HG03378 (cell line): ENCODE measurements at regions not wholly inside any gene's neighbourhood (a gene's known extent, or its start where the extent isn't known, plus 50 kb on each side); places are given as distances from the start of the nearest gene placed in this dataset.
A peak's percentile ranks its signal among the peaks of the same experiment; 100 is the strongest.
"Not testable (repeated sequence)": the region's sequence is repeated elsewhere in the genome, so short reads cannot be mapped to it uniquely, and the experiment has no call there.

Experiments
- ATAC-seq: cut with Tn5 transposase; IDR thresholded peaks from one replicate; pipeline ENCODE4 v1.9.1; 2021; ENCODE audit warnings: mild to moderate bottlenecking, moderate library complexity; ENCODE audit not compliant: unreplicated experiment

- no peak for ATAC-seq
Observed at GRCh38 chr10:35835545-35835944, 193.4 kb upstream of the FZD8 start.

DNA sequence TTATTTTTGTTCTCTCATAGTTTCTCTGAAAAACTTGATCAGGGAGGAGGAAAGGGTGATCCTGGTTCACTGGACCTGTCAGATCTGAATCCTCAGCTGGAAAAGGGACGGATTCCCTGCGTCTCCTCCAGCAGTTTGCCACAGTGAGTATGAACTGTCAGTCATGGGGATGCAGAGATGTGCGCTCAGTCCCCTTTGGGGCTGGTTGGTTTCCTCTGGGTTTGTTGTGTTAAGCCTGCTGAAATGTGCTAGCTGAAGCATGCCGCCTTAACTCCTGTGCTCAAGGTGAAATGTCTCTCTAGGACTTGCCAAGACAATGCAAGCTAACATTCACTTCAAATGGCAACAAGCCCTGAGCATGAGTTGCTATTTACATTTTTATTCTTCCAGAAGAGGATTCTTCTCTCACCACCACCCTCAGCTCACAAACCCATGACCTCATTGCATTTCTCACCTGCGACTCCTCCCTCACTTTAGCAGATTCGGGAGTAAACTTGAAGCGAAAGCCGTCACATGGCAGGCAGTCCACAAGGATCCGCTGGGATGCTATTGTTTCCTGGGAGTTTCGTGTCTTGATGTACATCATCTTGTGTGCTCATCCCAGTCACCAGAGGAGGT lies 192.9 kb upstream of the FZD8 start:
- no peak for ATAC-seq

DNA sequence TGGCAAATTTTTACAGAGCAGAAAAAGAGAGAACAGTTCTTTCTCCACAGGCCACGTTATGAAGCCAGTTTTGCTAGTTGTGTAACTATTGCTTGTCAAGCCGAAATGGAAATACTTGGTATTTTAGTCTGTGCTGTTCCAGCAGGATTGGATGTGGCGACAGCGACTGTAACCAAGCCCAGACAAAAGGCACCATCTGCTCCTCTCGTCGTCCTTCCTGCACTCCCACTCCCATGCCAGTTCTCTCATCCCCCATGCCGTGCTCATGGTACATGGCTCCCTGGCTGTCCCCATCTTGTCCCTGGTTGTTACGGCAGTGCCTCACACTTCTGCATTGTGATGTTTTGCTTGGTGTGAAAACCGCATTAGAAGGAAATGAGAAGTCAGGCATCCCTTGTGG lies 185.7 kb upstream of the FZD8 start:
- no peak for ATAC-seq

- ATAC-seq: no peak
Observed at GRCh38 chr10:35824704-35825103, 182.6 kb upstream of the FZD8 start.

DNA sequence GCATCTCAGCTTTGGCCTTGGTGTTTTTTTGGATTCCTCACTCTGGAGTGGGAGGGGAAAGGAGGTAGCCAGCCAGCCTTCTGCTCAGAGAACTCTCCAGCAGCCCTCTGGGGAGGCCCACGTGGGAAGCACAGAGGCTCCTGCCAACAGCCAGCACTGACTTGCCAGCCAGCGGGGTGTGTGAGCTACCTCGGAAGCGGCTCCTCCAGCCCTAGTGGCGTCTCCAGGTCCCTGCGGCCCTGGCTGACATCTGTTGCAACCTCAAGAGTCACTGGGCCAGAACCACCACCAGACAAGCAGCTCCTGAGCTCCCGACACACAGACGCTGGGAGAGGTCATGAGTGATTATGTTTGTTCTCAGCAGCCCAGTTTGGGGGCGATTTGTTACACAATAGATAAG lies 180.2 kb upstream of the FZD8 start:
- ATAC-seq: no peak

DNA sequence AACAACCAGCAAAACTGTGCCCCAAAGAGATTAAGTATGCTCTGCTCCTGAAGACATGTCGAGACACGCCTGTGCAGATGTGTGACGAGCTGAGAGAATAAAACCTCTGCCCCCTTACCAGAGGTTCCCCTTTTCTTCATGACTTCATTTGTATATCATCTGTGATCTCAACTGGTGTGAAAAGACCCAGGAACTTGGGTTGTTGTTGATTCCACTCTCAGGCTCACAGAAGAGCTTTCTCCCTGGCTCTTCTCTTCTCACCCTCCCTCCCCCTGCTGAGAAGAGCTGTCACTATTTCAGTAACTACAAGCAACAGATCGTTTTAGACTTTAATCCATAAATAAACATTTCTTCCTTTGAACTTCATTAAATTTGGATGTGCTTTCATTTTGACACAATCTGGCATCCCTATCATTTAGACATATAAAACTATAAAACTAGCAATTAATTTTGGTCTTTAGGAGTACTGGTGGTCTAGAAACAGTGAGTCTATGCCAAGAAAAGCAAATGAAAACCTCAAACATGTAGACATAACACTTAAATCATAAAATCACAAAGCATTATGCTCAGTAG lies 179.3 kb upstream of the FZD8 start:
- ATAC-seq: peak; percentile 90

DNA sequence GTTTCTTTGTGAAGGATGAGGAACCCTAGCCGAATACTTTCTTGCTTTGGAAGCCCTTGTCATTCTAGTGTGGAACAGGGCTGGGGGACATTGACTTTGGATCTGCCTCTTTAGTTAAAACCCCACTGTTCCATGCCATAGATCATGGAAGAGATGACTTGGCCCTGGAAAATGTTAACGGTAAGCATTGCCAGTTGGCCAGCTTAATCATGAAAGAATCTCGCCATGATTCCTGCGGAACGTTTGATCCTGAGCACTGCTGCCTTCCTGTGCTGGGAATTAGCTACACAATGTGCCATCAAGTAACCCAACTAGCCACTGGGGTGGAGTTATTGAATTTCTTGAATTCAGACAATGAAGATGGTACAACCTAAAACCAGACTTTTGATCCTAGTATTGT lies 177.6 kb upstream of the FZD8 start:
- no peak for ATAC-seq

DNA sequence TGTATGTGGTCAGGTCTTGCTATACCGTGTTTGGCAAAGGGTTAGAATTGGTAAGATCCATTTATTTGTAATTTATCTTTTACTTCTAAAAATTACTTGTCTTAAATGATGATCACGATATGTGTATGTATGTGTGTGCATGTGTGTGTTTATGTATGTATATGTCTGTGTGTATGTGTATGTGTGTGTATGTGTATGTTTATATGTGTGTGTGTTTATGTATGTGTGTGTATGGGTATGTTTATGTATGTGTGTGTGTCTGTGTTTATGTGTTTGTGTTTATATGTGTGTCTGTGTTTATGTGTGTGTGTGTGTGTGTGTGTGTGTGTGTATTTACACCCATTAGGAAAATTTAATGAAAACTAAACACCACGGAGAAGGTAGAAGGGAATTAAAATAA lies 176.9 kb upstream of the FZD8 start:
- ATAC-seq: no peak

DNA sequence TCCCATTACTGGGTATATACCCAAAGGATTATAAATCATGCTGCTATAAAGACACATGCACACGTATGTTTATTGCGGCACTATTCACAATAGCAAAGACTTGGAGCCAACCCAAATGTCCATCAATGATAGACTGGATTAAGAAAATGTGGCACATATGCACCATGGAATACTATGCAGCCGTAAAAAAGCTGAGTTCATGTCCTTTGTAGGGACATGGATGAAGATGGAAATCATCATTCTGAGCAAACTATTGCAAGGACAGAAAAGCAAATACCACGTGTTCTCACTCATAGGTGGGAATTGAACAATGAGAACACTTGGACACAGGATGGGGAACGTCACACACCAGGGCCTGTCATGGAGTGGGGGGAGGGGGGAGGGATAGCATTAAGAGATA lies 175.0 kb upstream of the FZD8 start:
- not testable (repeated sequence) for ATAC-seq

- no peak for ATAC-seq
Observed at GRCh38 chr10:35813219-35813618, 171.1 kb upstream of the FZD8 start.

DNA sequence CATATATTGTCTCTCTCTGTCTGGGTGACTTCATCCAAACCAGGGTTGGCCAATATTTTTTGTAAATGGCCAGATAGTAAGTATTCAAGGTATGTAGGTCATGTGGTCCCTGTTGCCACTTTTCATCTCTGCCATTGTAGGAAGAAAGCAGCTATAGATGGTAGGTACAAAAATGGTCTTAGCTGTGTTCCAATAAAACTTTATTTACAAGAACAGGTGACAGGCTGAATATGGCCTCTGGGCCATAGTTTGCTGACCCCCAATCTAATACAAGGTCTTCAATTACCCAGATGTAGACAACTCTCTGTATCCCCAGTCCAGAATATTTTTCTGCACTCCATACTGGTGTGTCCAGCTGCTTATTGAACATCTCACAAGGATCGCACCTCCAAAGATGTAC lies 166.2 kb upstream of the FZD8 start:
- no peak for ATAC-seq

- ATAC-seq: no peak
Observed at GRCh38 chr10:35803046-35803445, 160.9 kb upstream of the FZD8 start.

DNA sequence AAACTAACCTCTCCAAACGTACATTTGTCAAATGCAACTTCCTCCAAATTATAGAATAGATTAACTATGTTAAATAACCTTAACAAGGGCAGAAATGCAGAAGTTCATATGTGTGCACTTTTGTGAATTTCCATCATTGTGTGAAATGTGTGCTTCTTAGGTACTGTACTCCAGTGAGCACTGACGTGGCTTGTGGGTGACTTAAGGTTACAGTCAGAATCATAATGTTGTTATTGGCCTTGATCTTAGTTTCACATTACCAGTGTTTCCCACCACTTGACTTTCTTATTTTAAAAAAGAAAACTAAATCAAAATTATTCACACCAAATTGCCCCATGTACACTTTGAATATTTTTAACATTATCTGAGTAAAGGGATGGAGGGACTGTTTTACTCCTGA lies 155.1 kb upstream of the FZD8 start:
- no peak for ATAC-seq

GRCh38 chr10:35795131-35795824 lies 153.2 kb upstream of the FZD8 start:
- no peak for ATAC-seq

DNA sequence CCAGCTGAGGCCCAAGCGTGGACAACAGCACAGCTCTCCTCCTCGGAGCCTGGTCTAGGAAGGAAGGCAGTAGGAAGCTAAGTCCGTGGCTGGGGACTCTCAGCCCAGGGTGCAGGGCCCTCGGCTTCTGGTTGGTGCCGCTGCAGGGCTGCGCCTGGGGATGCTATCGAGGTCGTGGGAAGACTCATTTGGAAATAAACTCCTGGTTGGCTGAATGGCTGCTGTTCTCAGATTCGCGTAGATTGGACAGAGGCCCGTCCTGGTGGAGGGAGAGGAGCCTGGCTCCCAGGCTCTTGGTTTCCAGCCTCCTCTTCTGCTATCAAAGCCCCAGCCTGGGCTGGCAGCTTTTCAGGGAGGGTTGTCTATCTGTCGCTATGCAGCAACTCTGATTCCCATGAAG lies 152.6 kb upstream of the FZD8 start:
- ATAC-seq: no peak

DNA sequence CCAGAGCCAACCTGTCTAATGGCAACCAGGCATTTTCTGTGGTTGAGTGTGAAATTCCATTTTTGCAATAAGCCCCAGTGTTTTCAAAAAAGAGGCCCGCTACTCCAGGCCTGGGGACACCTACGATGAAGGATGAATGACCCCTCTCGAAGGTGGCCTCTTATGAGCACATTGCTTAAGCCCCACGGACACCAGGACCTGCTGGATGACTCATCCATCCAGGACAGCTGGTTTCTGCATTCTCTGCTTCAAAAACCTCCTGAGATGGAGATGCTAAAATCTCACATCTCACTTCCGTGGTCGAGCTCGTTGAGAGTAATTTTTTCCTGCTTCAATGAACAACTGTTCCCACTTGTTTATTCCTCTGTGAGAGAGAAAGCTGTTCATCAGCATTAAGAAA lies 150.2 kb upstream of the FZD8 start:
- no peak for ATAC-seq

- ATAC-seq: no peak
Observed at GRCh38 chr10:35789996-35790395, 147.9 kb upstream of the FZD8 start.

DNA sequence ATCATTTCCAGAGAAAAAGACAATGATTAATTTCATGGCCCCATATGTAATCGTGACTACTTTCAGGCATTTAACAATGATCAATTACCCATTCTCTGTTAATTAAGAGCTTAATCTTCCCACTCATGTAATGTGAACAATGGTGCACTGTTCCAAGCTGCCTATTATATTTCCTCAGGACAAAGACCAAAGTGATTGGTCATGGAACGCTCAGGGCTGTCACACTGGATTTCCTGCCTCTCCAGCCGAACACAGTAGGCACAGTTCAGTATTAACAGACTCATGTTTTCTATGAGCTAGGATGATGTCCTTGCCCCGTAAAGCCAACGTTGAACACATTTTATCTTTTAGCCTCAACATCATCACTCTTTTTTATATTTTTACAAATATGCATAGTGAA lies 142.7 kb upstream of the FZD8 start:
- ATAC-seq: no peak

DNA sequence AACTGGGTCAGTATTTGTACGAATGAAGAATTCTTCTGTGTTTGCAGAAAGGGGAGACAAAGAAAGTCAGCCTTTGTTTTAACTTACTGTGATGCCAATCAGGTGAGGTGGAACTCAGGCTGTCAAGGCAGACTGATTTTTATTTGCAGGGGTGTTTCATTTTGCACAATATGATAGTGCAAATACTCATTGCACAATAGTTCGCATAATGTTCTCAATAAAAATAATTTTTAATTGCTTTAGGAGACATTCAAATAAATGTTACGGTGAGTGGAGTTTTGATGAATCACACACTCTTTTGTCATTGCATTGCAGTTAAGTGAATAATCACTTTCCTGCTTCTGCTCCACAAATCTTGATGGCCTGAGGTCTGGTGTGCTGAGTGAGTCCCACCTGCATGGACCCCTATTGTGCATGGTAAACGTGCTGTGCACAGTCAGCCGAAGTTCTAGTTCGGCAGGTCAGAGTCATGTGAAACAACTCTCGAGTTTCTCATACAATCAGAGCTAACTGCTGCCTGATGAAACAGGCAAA lies 141.3 kb upstream of the FZD8 start:
- no peak for ATAC-seq

DNA sequence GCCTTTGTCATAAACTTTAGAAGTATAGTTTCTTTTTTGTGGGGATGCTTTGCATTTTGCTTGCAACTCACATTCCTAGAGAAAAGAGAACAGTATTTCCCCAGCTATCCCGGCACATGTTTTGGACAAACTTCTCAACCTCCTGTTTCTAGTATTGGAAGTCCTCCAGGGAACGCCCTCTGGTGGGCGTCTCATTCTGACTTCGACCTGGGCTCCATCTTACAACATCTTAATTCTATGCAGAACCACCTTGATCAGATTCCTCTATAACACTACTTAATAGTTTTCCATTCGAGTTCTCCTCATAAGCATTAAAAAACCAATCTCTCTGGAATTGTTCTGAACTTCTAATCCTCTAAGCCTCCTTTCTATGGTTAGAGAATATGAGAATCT lies 139.5 kb upstream of the FZD8 start:
- ATAC-seq: no peak

DNA sequence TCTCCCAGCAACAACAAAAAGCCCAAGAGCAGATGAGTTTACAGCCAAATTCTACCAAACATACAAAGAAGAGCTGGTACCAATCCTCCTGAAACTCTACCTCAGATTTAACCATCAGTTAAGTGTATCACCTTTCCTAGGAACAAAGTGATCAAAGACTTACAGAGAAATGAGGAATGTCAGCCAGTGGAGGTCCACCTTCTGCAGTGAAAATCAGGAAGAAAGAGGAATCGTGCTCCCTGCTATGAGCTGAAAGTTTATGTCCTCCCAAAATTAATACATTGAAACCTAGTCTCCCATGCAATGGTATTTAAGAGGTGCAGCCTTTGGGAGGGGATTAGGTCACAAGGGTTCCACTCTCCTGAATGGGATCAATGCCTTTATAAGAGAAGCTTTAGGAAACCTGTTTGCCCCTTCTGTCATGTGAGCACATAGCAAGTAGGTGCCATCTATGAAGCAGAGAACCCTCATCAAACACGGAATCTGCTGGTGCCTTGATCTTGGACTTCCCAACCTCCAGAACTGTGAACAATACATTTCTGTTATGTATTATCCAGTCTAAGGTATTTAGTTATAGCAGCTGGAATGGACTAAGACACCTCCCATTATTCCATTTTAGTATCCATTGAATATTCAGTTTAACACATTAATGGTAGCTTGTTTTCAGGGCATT lies 139.0 kb upstream of the FZD8 start:
- no peak for ATAC-seq

- ATAC-seq: no peak
Observed at GRCh38 chr10:35778306-35778705, 136.2 kb upstream of the FZD8 start.
